Erythroblast (primary cell): ENCODE measurements at regions not wholly inside any gene's neighbourhood (a gene's known extent, or its start where the extent isn't known, plus 50 kb on each side); places are given as distances from the start of the nearest gene placed in this dataset.

ENCODE experiments used
- DNase-seq, 2 experiments: peaks; one replicate each; lab custom pipeline; 2025; lab: John Stamatoyannopoulos, UW
- GATA1 ChIP-seq: IDR thresholded peaks from 2 replicates; pipeline ENCODE4 v1.6.1; 2011; ENCODE audit warnings: low read depth, mild to moderate bottlenecking, control low read depth, low read length, moderate library complexity
- POLR2A ChIP-seq: IDR thresholded peaks from 2 replicates; pipeline ENCODE4 v1.6.1; 2011; ENCODE audit warnings: mild to moderate bottlenecking, low read length

GRCh38 chr7:67765481-67766175 is 769.0 kb downstream of the TYW1 start:
- TF ChIP-seq POLR2A = no peak
- TF ChIP-seq GATA1 = no peak
- no peak for DNase-seq

GRCh38 chr7:67766906-67767410 is 770.3 kb downstream of the TYW1 start:
- no peak for TF ChIP-seq GATA1
- TF ChIP-seq POLR2A = no peak
- no peak for DNase-seq

- TF ChIP-seq POLR2A (no peak), GATA1 (no peak)
These were observed 775.4 kb downstream of the TYW1 start for GRCh38 chr7:67771846-67772605.

DNA sequence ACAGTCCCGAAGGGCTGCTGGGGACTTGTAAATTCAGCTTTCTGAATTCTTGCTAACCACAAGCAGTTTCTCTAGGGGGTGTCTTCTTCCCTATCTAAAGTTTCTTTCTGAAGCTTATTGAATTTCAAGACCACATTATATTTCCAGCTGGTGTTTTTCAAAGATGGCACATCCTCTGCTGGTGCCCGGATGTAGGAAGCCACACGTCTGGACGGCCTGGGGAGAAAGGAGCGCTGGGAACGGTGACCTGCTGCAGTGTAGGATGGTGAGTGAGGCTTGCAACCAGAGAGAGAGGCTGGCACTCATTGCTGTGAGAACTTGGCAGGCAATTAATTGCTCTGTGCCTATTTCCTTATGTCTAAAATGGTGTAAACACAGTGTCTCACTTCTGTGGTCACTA is 776.4 kb downstream of the TYW1 start:
- no peak for DNase-seq

More at GRCh38 chr7:67771846-67772605, 775.4 kb downstream of the TYW1 start:
- DNase-seq = no peak

DNA sequence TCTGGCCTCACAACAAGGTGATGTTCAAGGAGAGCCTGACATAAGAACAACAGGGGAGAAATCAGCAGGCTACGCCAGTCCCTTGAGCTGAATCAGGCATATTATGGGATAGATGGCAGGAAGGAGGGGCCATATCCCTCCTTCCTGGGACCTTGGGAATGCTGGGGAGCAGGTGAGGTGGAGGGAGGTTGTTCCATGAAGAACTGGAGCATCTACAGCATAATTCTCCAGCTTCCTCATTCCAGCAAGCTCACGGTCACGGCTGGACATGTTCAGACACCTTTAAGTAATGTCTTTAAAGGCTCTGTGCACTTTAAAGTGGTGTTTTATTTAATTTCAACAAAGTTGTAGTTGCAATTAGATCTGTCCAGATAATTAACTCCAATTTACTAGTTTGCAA is 780.5 kb downstream of the TYW1 start:
- DNase-seq = no peak
- no peak for TF ChIP-seq POLR2A

More for the DNA sequence above, 776.4 kb downstream of the TYW1 start:
- TF ChIP-seq POLR2A (no peak), GATA1 (no peak)

- no peak for DNase-seq
- TF ChIP-seq POLR2A (no peak), GATA1 (no peak)
These were observed 785.2 kb downstream of the TYW1 start for GRCh38 chr7:67781841-67782240.

- no peak for DNase-seq
- TF ChIP-seq GATA1 = no peak
- no peak for TF ChIP-seq POLR2A
These were observed 789.4 kb downstream of the TYW1 start for GRCh38 chr7:67786021-67786420.

- TF ChIP-seq POLR2A (no peak), GATA1 (no peak)
- DNase-seq = no peak
These were observed 792.0 kb downstream of the TYW1 start for GRCh38 chr7:67788669-67789068.

DNA sequence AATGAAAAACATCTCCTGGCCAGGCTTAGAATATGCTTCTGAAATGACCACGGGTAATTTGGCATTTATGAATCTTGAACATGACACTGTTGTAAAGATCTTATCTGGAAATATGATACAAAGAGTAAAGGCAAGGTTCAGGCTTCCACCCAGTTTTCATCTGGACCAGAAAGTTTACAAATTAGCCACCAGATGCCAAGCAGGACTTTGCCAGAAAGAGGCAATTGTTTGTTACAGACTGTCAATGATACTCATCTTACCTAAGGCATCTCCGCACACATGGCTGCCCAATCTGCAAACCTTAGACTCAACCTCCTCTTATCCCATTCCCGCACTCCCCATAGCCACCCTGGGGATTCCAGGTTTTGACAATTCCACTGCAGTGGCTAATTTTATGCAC is 795.3 kb downstream of the TYW1 start:
- TF ChIP-seq POLR2A = no peak
- TF ChIP-seq GATA1 = no peak
- no peak for DNase-seq

DNA sequence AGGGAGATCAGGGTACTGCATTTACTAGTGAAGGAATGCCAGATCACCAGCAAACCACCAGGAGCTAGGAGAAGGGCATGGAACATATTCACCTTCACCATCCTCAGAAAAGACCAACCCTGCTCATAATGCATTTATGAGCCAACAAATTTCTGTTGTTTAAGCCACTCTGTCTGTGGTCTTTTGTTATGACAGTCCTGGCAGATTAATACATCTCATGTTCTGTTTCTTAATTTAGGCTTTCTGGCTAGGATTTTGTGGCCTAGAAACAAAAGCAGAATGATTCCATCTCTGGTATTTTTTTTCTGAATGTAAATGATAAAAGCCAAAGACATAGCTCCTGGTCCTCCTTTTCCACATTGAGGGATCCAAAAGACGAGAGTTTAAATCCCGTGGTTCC is 797.9 kb downstream of the TYW1 start:
- TF ChIP-seq GATA1 (no peak), POLR2A (no peak)
- DNase-seq = no peak

DNA sequence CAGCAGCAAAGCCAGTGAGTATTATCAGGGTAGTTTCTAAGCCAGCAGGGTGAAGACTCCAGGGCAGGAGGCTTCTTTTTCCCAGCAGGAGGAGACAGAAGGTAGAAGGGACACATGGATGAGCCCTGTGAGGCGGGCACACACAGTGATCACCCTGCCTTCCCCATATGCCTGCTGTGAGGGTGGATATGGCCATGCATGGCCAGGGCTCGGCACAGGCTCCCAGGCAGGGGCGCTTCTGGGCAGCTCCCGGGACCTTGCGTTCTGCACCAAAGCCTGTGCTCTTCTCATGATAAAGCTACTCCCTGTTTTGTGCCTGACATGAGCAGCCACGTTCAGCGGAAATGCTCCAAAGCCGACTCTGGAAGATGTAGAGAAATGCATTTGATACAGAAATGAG is 807.2 kb downstream of the TYW1 start:
- TF ChIP-seq POLR2A (no peak), GATA1 (no peak)
- no peak for DNase-seq

DNA sequence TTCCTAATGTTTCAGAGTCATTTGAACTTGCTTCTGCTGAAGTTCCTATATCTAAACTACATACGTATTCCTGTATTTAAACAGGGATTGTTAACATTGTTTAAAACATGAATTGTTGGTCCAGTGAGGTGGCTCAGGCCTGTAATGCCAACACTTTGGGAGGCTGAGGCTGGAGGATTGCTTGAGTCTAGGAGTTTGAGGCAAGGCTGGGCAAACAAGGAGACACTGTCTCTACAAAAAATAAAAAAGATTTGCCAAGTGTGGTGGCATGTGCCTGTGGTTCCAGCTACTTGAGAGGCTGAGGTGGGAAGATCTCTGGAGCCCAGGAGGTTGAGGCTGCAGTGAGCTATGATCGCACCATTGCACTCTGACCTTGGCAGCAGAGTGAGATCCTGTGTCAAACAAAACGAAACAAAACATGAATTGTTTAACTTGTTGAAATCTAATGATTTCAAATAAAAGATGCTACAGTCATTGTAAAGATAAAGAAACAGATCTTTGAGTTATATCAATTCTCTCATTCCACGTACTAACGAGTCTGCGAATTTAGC is 809.4 kb downstream of the TYW1 start:
- no peak for DNase-seq
- TF ChIP-seq POLR2A (no peak), GATA1 (no peak)

- DNase-seq = no peak
- no peak for TF ChIP-seq POLR2A
- TF ChIP-seq GATA1 = no peak
These were observed 811.2 kb downstream of the TYW1 start for GRCh38 chr7:67807826-67808225.

DNA sequence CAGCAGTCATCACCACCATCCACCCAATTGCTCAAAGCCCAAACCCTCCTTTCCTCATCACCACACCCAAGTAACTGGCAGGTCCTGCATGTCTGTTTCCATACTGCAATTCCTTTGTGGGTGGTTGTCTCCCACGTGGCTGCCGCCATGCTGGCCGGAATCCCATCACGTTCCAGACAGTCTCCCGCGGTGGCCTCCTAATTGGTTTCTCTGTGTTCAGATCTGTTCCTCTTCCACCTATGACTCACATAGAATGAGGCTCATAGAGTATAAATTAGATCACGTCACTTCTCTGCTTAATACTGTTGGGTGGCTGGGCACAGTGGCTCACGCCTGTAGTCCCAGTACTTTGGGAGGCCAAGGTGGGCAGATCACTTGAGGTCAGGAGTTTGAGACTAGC is 813.0 kb downstream of the TYW1 start:
- DNase-seq = no peak
- no peak for TF ChIP-seq POLR2A
- no peak for TF ChIP-seq GATA1
